HG03354 (cell line): ENCODE measurements at regions not wholly inside any gene's neighbourhood (a gene's known extent, or its start where the extent isn't known, plus 50 kb on each side); places are given as distances from the start of the nearest gene placed in this dataset.

Experiments used
- ATAC-seq: cut with Tn5 transposase; IDR thresholded peaks from one replicate; pipeline ENCODE4 v1.9.1; 2021; ENCODE audit warnings: mild to moderate bottlenecking; ENCODE audit not compliant: unreplicated experiment, poor library complexity, severe bottlenecking

GRCh38 chr5:44868541-44868940, 59.8 kb downstream of the MRPS30 start:
- no peak for ATAC-seq

- ATAC-seq: no peak
Observed at GRCh38 chr5:44869928-44870327, 61.2 kb downstream of the MRPS30 start.

- ATAC-seq: no peak
Observed at GRCh38 chr5:44870430-44870829, 61.7 kb downstream of the MRPS30 start.

DNA sequence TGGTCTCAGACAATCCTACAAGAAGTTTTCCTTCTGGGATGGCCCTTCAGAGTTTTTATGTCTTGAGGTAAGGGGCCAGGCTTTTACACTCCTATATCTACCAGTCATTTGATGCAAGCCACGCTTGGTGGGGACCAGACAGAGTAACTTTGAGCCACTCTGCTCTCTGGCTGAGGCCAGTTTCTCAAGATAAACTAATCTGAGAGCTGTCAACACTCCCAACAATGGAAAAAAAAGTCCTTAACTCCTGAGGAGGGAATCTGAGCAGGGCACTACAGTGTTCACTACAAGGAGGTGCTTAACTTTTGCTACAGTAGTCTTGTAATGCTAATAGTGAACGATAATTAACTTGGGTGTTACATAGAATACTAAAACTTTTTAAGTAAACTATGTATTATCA, 62.7 kb downstream of the MRPS30 start:
- no peak for ATAC-seq

DNA sequence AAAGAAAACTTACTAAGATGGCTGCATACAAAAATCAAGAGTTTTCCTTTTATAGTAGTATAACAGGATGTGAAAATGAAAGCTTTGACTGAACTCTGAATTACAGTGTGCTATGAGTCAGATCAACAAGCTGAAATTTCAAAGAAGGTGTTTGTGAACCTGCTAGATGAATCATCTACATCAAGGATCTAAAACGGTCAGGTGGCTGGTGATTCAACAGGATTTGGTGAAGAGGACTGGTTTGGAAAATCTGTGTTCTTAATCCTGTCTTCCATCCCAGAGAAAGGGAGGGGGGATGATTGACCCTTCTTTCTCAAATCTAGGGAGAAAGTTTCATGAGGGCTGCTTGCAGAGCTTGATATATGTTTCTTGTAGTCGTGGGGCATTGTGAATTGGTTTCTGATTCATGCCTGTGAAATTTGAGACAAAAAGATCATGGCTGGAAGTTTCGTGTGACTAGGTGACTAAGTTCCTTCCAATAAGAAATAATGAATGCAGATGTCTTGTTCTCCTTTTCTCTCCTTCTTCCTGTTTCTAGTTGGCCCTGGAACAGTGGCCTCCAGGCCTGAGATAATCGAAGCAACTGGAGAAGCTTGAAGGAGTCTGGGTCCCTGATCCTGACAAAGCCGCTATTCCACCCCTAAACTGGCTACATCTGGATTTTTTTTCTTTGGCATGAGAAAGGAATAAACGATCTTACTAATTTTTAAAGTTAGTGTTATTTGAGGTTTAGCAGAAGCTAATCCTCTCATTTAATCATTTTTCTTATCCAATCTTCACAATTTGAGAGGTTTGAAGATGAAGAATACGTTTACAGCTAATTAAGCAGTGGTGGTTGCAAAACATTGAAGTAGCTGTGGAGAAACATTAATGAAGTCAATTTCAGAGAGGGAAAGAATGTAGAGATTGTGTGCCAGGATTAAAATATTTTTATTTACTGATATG, 67.2 kb downstream of the MRPS30 start:
- peak; percentile 100 for ATAC-seq

GRCh38 chr5:44881266-44881665, 72.5 kb downstream of the MRPS30 start:
- ATAC-seq: no peak

DNA sequence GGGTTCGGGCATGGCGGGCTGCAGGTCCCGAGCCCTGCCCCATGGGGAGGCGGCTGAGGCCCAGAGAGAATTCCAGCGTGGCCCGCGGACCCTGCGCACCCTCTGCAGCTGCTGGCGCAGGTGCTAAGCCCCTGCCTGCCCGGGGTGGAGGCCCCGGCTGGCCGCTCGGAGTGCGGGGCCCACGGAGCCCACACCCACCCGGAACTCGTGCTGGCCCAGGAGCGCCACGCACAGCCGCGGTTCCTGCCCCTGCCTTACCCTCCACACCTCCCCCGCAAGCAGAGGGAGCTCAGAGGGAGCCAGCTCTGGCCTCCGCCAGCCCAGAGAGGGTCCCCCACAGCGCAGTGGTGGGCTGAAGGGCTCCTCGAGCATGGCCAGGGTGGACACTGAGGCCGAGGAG, 75.3 kb downstream of the MRPS30 start:
- ATAC-seq: no peak

DNA sequence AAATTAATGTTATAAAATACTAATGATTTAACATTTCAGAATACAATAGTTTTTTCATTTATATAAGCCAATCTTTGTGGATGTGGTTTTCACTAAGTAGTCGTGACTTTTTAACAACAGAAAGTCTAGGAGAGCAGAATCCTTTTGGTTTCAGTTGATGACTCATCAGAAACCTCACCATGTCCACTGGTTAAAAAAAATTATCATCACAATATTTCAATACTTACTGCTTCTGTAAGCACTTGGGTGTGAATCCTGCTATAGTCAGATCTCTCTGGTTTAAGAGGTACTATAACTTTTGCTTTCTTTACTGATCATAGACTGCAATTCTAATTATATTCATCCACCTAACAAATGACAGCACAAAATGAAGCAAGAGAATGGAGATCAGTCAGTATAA, 77.2 kb downstream of the MRPS30 start:
- ATAC-seq: peak; percentile 93

DNA sequence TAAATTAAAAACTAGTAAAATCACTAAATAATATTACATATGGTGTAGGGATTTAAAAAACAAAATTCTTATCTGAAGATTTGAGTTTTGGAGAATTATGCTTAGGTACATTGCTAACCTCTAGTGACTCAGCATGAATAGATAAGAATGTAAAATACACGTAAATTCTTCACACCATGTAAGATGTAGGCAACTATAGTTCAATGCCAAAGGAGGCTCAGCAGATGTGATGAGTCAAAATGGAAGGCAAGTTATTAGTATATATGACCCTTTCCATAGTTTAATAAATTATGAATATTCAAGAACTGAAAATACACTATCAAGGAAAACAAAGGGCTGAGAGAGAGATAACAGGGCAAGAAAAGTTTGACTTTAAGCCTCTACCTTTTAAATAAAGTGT, 79.0 kb downstream of the MRPS30 start:
- peak; percentile 54 for ATAC-seq

GRCh38 chr5:44888435-44888834, 79.7 kb downstream of the MRPS30 start:
- ATAC-seq: no peak

GRCh38 chr5:44891116-44891515, 82.4 kb downstream of the MRPS30 start:
- ATAC-seq: no peak

GRCh38 chr5:44900273-44900954, 91.7 kb downstream of the MRPS30 start:
- ATAC-seq: no peak

DNA sequence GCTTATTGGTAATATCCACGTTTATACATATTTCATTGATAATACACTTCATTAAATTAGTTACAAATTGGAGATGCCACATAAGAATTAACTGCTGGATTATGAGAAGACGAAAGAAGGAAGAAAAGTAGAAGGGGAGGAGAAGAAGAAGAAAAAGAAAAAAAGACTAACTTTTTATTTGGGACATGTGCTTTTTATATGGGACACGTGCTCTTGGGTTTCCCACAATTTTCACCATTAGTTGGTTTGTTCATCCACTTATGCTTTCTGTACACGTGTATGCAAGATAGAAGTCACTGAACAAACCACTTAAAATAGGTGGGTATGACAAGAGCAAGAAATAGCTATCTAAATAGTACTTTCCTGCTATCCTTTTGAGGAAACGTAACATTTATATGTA, 98.6 kb downstream of the MRPS30 start:
- ATAC-seq: no peak

DNA sequence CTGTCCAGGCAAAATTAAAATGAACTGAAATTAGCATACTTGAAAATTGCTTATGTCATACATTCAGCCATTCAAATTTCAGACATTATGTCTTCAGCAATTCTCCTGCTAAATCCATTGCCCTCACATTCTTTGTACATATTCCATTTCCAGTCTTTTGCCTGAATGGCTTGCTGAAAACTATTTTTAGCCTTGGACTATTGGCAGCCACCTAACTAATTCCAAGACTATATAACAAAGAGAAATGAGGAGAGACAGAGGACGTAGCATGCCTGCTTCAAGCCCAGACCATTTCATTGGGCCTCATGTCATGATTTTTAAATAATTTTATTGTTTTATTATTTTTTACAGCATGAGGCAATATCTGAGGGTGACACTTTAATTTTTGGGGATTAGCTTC, 100.3 kb downstream of the MRPS30 start:
- ATAC-seq: no peak

GRCh38 chr5:44911501-44911900, 102.8 kb downstream of the MRPS30 start:
- ATAC-seq: no peak

- no peak for ATAC-seq
Observed at GRCh38 chr5:44914221-44914620, 105.5 kb downstream of the MRPS30 start.

DNA sequence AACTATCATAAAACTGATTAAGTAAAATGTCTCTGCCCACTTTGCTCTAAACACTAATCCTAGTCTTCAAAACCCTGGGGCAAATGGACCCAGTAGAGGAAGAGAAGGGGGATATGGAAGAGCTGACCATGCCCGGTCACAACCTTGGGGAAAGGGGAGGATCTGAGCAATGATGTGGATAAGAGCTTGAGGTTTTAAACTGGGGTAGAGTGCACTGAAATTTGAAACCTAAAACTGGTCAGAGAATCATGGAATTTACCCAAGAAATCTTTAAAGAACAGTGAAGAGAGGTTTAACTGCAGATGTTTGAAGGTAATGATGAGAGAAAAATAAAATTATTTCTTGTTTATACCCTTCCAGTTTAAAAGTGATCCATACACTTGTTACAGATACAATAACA, 110.8 kb downstream of the MRPS30 start:
- ATAC-seq: no peak

- ATAC-seq: no peak
Observed at GRCh38 chr5:44927115-44927733, 118.5 kb downstream of the MRPS30 start.

- peak; percentile 99 for ATAC-seq
Observed at GRCh38 chr5:44932922-44933585, 124.3 kb downstream of the MRPS30 start.

- ATAC-seq: peak; percentile 45
Observed at GRCh38 chr5:44933686-44934085, 124.9 kb downstream of the MRPS30 start.
